ENCODE measurements at regions not wholly inside any gene's neighbourhood (a gene's known extent, or its start where the extent isn't known, plus 50 kb on each side); places are given as distances from the start of the nearest gene placed in this dataset.

- TF ChIP-seq CTCF (IDR thresholded peaks at IDR 0.05) (peak in 3 of 6 experiments; percentile 16 to 43 (median 22)), POLR2A (IDR thresholded peaks at IDR 0.05) (no peak)
These were observed 329.3 kb upstream of the OR4E1 start for GRCh38 chr14:22002860-22003284.
